ENCODE measurements at regions not wholly inside any gene's neighbourhood (a gene's known extent, or its start where the extent isn't known, plus 50 kb on each side); places are given as distances from the start of the nearest gene placed in this dataset.
A peak's percentile ranks its signal among the peaks of the same experiment; 100 is the strongest.
"Not testable (repeated sequence)": the region's sequence is repeated elsewhere in the genome, so short reads cannot be mapped to it uniquely, and the experiment has no call there.

DNA sequence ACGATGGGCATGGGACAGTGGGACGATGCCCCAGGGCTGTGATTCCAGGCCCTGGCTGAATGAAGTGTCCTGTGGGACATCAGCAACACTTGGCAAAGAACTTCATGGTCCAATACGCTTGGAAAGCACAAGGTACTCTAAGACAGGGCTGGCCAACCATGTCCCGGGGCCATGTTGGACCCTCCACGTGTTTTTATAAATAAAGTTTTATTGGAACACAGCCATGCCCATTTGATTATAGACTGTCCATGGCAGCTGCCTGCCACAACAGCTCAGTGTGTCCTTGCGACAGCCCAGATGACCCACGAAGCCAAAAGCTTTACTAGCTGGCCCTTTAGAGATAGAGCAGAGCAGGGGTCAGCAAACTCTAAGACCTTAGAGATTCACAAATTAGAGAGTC is 282.1 kb downstream of the C16orf95 start:
- no peak for DNase-seq (ENCODE audit: low spot score)
- TF ChIP-seq, protein P1, sequence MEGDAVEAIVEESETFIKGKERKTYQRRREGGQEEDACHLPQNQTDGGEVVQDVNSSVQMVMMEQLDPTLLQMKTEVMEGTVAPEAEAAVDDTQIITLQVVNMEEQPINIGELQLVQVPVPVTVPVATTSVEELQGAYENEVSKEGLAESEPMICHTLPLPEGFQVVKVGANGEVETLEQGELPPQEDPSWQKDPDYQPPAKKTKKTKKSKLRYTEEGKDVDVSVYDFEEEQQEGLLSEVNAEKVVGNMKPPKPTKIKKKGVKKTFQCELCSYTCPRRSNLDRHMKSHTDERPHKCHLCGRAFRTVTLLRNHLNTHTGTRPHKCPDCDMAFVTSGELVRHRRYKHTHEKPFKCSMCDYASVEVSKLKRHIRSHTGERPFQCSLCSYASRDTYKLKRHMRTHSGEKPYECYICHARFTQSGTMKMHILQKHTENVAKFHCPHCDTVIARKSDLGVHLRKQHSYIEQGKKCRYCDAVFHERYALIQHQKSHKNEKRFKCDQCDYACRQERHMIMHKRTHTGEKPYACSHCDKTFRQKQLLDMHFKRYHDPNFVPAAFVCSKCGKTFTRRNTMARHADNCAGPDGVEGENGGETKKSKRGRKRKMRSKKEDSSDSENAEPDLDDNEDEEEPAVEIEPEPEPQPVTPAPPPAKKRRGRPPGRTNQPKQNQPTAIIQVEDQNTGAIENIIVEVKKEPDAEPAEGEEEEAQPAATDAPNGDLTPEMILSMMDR (IDR thresholded peaks at IDR 0.05) = no peak
- no peak overlapping the region for H3K4me3 ChIP-seq
- no peak overlapping the region for H3K27ac ChIP-seq

DNA sequence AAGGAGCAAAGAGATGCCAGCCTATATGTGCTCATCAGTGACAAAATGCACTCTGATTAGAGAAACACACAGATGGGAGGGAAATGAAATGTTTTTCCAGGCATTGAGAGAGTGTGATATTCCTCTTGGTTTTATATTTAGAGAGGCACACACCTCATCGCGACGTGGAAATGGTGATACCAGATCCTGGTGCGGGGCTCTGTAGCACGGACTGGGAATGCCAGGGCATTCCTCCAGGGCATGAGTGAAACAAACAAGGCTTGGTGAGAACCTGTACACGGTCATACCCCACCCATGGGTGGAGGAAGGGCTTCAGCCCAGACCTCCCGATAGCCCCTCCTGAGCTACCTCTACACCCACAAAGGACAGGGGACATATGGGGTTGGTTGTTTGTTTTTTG is 280.2 kb downstream of the C16orf95 start:
- DNase-seq (ENCODE audit: low spot score) = peak; percentile 31
- TF ChIP-seq, protein P1 (IDR thresholded peaks at IDR 0.05) = no peak
- Histone ChIP-seq H3K27ac (no peak overlapping the region), H3K4me3 (no peak overlapping the region)

DNA sequence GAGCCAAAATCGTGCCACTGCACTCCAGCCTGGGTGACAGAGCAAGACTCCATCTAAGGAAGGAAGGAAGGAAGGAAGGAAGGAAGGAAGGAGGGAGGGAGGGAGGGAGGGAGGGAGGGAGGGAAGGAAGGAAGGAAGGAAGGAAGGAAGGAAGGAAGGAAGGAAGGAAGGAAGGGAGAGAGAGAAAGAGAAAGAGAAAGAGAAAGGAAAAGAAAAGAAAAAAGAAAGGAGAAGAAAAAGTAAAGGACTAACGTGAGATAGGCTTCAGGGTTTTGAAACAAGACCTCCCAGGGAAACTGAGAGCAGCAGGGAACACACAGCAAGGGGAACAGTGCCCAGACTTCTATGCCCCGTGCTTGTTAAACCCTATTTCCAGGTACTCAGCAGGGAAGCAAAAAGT is 278.7 kb downstream of the C16orf95 start:
- DNase-seq (ENCODE audit: low spot score); H3K27ac ChIP-seq; H3K4me3 ChIP-seq: not testable (repeated sequence)

DNA sequence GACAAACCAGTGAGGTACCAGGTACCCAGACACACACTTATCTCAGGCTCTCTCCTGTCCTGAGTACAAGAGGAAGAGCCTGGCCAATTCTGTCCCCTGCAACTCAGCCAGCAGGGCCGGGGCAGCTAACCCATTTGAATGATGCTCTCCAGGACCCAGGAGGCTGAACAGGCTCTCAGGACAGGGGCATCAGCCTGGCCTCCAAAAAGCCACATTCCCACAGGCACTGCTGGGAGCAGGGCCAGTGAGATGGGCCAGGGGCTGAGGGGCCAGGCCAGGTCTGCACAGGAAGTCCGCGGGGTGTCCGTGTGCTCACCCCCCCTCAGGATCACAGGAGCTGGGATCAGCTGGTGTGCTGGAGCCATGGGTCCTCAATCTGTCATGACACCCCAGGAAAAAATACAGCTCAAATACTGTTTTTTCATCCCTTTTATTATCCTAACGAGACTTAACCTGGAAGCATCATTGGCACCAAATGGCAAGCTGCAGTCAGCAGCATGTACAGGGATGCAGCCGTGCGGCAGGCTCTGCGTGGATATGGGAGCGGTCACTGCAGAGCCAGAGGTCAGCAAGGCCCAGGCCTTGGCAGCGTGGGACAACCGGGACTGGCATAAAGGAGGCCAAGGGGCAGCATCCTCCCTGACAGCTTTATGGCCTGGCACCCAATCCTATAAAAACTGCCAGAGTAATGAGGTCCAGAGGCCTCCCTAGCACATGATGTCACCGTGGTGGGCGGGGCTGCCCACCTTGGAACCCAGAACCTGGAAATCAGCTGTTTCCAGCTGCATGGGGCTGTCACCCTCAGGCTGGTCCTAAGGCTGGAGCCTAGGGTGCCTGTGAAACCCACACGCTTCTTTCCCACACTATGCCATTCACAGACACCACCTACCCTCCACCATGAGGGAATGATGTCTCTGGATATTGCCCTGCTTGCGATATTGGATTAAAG is 276.7 kb downstream of the C16orf95 start:
- Histone ChIP-seq H3K4me3 (no peak overlapping the region), H3K27ac (no peak overlapping the region)
- peak; percentile 61 for DNase-seq (ENCODE audit: low spot score)
- TF ChIP-seq, protein P1 (IDR thresholded peaks at IDR 0.05) = no peak

DNA sequence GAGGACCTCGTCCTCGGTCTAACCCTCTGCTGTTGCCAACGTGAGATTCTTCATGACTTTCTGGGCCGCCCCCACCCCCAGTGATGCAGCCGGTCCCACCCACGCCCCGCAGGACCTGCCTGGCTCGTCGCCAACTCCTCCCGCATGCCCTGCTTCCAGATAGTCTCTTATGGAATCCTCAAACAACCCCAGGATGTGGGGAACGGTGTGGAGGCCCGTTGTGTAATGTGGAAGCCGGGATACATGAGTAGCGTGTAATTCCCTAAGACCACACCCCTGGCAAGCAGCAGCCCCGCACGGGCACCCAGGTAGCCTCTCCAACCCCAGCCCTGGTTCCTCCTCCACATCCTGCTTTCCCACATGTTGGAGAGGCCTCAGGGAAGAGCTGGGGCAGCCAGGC is 275.9 kb downstream of the C16orf95 start:
- no peak overlapping the region for H3K4me3 ChIP-seq
- H3K27ac ChIP-seq = peak overlapping the region in 1 of 2 donors; percentile 15
- TF ChIP-seq, protein P1 (IDR thresholded peaks at IDR 0.05) = no peak
- peak; percentile 54 for DNase-seq (ENCODE audit: low spot score)

DNA sequence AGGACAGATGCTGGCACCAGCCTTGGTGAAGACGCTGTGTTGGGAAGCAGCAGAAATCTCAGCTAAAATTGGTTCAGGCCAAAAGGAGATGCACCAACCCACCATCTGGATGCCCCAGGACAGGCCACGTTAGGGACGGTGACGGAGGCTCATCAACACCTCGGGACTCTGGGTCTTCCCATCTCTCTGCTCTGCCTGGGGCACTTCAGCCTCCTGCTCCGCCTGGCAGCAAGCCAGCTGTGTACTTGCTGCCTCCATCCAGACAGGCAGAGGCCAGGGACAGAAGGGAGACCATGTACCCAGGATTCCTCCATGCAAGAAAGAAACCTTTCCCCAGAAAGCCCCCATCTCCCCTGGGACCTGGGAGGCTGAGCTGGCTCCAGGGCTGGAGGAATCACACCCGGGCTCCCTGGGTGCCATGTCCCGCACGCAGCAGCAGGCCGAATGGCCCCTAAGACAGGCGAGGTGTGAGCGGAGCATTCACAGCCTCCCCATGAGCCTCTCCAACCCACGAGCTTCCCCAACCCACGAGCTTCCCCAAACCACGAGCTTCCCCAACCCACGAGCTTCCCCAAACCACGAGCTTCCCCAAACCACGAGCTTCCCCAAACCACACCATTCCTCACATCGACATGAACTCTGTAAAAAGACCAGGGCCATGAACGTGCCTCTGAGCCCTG is 274.5 kb downstream of the C16orf95 start:
- DNase-seq (ENCODE audit: low spot score) = peak; percentile 71
- Histone ChIP-seq H3K27ac (peak overlapping the region; percentile 76 to 82), H3K4me3 (peak overlapping the region; percentile 61)
- TF ChIP-seq, protein P1 (IDR thresholded peaks at IDR 0.05) = no peak

DNA sequence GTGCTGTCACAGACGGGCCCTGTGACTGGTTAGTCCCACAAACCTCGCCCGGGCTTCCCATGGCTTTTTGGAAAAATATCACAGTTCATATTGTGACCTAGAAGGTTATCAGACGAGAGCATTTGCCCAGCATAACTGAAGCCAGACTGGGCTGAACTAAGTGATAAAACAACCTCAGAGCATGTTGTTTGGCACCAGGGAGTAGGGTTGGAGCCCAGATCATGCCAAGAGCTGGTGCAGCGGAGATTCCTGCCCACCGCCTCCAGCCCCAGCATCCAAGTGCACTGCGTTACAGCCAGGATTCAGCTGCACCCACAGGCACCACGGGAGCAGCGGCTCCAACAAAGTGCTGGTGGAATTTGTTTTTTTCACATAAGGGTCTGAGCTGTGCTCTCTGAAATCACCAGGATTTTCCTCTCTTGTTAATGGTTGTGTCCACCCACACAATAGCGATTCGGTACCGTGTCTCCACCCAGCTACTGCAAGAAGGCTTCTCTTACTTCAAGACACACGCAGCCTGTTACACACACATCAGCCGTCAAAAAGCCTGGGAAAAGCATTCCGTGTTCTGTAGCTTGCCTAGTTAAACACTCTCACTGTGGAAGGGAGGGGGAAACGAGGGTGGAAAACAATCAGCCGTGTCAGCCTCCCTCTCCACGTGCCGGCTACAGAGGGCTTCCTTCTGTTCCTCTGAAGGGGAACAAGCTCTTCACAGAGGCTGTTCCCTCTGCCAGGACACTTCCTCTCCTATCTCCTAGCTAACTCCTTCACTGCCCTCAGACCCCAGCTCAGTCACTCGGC is 273.8 kb downstream of the C16orf95 start:
- H3K4me3 ChIP-seq = peak overlapping the region; percentile 61
- peak; percentile 74 for DNase-seq (ENCODE audit: low spot score)
- H3K27ac ChIP-seq = peak overlapping the region; percentile 76 to 82
- TF ChIP-seq, protein P1 (IDR thresholded peaks at IDR 0.05) = no peak

All from coronary artery (tissue), 2 donors.